LNCaP clone FGC (cell line): ENCODE measurements at regions not wholly inside any gene's neighbourhood (a gene's known extent, or its start where the extent isn't known, plus 50 kb on each side); places are given as distances from the start of the nearest gene placed in this dataset.

ENCODE experiments used
- DNase-seq: peaks from one replicate; pipeline ENCODE4 v3.0.0-alpha.2; 2011; ENCODE audit warnings: low read depth
- H3K4me3 ChIP-seq: 2 replicates; pipeline ENCODE4 v1.5.1; 2011; ENCODE audit warnings: mild to moderate bottlenecking, low read depth, low read length, control low read depth
- TF ChIP-seq, protein P1 (sequence below): IDR thresholded peaks from 2 replicates; pipeline ENCODE4 v1.5.1; 2012; ENCODE audit warnings: mild to moderate bottlenecking; ENCODE audit not compliant: control insufficient read depth, insufficient read depth; ENCODE audit errors: extremely low read depth

DNA sequence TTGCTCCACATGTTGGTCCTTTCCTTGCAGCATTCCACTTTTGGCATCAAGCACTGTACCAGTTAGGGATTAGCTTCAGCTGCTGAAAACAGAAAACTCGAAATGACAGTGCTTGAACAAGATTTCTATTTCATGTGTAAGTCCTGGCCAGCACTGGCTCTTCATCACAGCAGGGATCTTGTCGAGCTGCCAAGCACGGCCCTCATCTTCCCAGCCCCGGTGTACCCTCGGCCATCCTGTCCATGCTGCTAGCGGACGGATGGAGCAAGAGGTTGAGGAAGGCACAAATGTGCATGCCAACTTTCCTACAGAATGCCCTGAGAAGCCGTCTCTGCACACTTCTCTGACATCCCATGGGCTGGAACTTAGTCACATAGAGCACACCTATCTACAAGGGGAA, 130.6 kb downstream of the TENT4A start:
- no peak overlapping the region for H3K4me3 ChIP-seq
- TF ChIP-seq, protein P1, sequence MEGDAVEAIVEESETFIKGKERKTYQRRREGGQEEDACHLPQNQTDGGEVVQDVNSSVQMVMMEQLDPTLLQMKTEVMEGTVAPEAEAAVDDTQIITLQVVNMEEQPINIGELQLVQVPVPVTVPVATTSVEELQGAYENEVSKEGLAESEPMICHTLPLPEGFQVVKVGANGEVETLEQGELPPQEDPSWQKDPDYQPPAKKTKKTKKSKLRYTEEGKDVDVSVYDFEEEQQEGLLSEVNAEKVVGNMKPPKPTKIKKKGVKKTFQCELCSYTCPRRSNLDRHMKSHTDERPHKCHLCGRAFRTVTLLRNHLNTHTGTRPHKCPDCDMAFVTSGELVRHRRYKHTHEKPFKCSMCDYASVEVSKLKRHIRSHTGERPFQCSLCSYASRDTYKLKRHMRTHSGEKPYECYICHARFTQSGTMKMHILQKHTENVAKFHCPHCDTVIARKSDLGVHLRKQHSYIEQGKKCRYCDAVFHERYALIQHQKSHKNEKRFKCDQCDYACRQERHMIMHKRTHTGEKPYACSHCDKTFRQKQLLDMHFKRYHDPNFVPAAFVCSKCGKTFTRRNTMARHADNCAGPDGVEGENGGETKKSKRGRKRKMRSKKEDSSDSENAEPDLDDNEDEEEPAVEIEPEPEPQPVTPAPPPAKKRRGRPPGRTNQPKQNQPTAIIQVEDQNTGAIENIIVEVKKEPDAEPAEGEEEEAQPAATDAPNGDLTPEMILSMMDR, result no peak
- no peak for DNase-seq

DNA sequence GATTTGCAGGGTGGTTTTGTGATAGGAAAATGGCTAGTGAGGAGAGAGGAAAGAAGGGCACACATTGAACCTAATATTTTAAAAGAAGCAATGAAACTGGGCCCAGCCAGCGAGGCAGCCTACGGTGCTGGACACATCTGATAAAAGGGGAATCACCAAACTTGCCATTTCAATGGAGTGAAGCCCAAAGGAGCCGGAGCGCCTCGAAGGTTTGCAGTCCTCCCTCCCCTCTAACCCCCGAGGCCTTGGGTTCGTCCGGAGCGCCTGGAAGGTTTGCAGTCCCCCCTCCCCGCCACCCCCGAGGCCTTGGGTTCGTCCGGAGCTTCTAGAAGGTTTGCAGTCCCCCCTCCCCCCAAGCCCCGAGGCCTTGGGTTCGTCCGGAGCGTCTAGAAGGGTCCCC, 132.6 kb downstream of the TENT4A start:
- DNase-seq, result no peak
- no peak overlapping the region for H3K4me3 ChIP-seq
- TF ChIP-seq, protein P1, result no peak

DNA sequence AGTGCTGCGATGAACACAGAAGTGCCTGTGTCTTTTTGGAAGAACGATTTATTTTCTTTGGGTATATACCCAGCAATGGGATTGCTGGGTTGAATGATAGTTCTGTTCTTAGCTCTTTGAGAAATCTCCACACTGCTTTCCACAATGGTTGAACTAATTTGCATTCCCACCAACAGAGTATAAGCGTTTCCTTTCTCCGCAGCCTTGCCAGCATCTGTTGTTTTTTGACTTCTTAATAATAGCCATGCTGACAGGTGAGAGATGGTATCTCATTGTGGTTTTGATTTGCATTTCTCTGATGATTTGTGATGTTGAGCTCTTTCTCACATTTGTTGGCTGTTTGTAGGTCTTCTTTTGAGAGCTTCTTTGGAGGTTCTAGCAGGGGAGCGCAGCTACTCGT, 134.6 kb downstream of the TENT4A start:
- no peak overlapping the region for H3K4me3 ChIP-seq
- TF ChIP-seq, protein P1, result no peak
- no peak for DNase-seq

DNA sequence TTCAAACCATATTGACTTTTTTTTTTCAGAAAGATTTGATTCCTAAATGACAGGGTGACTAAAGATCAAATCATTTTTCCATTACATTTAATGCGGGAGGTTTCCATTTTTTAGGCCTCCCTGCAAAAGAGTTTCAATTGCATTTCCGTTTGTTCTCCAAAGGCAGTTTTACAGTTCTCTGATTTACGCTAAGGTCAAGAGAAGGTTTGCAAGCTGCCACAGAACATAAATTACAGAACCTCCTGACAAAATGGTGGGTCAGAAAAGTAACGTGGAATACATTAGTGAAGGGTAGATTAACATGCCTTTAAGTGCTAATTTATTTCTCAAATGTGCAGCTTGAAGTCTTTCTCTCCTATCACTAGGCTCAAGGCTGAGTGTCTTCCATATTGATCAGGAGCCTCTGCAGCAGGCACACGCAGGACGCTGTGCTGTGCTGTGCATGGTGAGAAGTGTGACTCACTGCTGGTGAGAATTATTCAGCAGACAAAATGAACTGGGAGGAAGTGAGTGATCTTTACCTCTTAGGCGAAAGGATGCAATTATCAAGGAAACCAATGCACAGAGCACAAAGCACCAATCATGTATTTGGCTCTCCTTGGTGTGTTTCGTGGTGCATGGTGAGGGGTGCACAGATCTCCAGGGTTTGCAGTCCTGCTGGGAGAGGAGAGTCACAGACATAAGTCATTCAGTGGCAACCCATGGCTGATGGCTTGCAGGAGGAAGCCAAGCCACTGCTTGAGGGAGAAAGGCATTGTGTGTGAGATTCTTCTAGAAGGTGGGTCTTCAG, 136.3 kb downstream of the TENT4A start:
- TF ChIP-seq, protein P1, result no peak
- DNase-seq, result no peak

DNA sequence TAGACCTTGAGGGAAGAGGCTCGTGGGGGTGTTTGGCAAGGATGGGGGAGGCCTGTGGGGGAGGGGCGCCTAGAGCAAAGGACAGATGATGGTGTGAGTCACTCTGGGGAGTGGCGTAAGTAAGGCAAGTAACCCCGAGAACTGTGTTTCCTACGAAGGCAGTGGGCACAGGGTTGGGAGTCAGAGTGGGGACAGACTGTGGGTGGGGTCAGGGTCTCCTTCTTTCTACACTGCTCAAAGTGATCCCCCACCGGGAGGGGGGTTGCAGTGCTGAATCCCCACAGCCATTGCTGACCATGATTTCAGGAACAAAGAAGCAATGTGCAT, 136.8 kb downstream of the TENT4A start:
- DNase-seq, result no peak
- H3K4me3 ChIP-seq, result no peak overlapping the region
- TF ChIP-seq, protein P1, result no peak

More for the DNA sequence above, 136.3 kb downstream of the TENT4A start:
- H3K4me3 ChIP-seq, result no peak overlapping the region

DNA sequence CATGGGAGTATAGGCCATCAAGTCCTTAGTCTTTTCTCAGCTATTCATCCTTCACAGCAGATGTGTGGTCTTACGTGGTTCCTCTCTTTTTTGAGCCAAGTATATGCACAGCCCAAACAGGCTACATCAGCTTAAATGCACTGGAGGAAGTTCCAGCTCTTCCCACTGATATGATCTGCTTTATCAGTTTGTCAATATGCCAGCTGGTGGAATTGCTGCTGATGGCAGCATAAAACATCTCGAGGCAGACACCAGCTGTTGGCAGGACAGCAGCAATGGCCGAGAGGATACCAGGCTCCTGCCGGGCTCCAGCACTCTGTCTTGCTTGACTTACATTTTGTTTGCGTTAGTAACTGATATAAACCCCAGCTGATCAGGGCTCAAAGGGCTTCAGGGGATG, 143.4 kb downstream of the TENT4A start:
- TF ChIP-seq, protein P1, result no peak
- H3K4me3 ChIP-seq, result no peak overlapping the region
- peak; percentile 69 for DNase-seq

DNA sequence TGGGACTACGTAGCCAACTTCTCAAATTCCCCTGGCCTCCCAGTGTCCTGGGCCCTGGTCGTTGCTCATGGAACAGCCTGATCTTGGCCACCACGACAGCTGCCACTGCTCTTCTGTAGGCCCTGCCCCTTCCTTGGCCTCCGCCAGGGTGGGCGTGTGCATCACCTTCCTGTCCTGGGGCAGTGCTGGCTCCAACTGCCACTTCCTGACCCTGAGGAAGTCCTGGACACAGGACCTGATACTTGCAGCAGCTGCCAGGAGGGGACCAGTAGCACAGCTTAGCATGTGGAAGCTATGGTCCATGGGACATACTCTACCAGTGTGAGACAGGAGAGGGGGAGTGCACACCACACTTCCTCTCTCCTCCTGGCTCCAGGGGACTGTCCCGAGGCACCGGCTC, 145.2 kb downstream of the TENT4A start:
- no peak for DNase-seq
- TF ChIP-seq, protein P1, result no peak
- no peak overlapping the region for H3K4me3 ChIP-seq
